ENCODE measurements at regions not wholly inside any gene's neighbourhood (a gene's known extent, or its start where the extent isn't known, plus 50 kb on each side); places are given as distances from the start of the nearest gene placed in this dataset.

DNA sequence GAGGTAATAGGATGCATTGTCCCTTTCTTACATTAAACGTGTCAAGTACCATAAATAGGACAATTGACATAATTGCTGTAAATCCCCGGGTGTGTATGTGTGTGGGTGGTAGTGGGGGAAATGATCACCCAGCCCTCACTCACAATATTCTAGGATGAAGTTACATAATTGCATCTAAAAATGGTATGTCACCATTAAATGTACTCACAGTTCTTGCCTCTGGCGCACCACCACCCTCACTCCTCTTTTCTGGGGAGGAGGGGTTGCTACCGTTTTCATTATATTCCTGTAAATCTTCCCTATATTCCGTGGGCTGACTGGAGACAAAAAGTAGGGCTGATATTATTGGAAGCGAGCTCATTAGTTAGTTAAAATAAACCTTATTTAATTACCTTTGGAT lies 563.8 kb downstream of the TLR4 start:
- WGBS (ENCODE audit: missing lambda C conversion rate) = 36% methylated on average over 6 of the region's 6 CpGs
- no peak for ATAC-seq
- no peak for DNase-seq (ENCODE audit: low read depth in 1 of 2, low spot score in 1 of 2)
- no peak for FAIRE-seq
- no peak overlapping the region for H3K27ac ChIP-seq
- H3K9me3 ChIP-seq = no peaks in the 10 kb centered on the region
- no peak overlapping the region for H3K4me2 ChIP-seq
- H3K4me3 ChIP-seq = no peak overlapping the region
- ChIA-PET CTCF (no interaction called here), POLR2A (no interaction called here)
- H3K4me1 ChIP-seq = peaks cover 16% of the 10 kb centered on the region; the same call in 2 of the 3 replicates
- TF ChIP-seq, protein P1, sequence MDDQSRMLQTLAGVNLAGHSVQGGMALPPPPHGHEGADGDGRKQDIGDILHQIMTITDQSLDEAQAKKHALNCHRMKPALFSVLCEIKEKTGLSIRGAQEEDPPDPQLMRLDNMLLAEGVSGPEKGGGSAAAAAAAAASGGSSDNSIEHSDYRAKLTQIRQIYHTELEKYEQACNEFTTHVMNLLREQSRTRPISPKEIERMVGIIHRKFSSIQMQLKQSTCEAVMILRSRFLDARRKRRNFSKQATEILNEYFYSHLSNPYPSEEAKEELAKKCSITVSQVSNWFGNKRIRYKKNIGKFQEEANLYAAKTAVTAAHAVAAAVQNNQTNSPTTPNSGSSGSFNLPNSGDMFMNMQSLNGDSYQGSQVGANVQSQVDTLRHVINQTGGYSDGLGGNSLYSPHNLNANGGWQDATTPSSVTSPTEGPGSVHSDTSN (IDR thresholded peaks at IDR 0.05) = no peak
- TF ChIP-seq, protein P2, sequence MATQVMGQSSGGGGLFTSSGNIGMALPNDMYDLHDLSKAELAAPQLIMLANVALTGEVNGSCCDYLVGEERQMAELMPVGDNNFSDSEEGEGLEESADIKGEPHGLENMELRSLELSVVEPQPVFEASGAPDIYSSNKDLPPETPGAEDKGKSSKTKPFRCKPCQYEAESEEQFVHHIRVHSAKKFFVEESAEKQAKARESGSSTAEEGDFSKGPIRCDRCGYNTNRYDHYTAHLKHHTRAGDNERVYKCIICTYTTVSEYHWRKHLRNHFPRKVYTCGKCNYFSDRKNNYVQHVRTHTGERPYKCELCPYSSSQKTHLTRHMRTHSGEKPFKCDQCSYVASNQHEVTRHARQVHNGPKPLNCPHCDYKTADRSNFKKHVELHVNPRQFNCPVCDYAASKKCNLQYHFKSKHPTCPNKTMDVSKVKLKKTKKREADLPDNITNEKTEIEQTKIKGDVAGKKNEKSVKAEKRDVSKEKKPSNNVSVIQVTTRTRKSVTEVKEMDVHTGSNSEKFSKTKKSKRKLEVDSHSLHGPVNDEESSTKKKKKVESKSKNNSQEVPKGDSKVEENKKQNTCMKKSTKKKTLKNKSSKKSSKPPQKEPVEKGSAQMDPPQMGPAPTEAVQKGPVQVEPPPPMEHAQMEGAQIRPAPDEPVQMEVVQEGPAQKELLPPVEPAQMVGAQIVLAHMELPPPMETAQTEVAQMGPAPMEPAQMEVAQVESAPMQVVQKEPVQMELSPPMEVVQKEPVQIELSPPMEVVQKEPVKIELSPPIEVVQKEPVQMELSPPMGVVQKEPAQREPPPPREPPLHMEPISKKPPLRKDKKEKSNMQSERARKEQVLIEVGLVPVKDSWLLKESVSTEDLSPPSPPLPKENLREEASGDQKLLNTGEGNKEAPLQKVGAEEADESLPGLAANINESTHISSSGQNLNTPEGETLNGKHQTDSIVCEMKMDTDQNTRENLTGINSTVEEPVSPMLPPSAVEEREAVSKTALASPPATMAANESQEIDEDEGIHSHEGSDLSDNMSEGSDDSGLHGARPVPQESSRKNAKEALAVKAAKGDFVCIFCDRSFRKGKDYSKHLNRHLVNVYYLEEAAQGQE (IDR thresholded peaks at IDR 0.05) = no peak

DNA sequence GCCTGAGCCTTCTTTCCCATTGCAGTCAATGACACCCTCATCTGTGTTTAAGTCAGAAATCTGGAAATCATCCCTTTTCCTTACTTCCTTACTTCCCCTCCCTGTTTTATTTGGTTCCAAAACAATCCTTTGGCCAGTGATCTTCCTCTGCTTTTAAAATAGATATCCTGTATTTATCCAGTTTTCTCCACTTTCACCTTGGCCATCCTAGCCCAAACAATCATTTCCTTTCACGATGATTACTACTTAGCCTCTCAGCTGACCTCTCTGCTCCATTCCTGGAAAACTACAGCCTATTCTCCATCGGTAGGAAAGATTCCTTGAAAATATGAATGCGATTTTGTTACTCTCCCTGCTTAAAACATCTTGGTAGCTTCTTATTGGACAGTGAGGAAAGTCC lies 565.4 kb downstream of the TLR4 start:
- FAIRE-seq (no peak), DNase-seq (ENCODE audit: low read depth in 1 of 2, low spot score in 1 of 2) (no peak), ATAC-seq (no peak)
- H3K4me2 ChIP-seq = no peak overlapping the region
- no peak overlapping the region for H3K4me3 ChIP-seq
- POLR2A ChIA-PET = no interaction called here
- CTCF ChIA-PET = no interaction called here
- no peak overlapping the region for H3K27ac ChIP-seq
- H3K9me3 ChIP-seq = no peaks in the 10 kb centered on the region
- peaks cover 22% of the 10 kb centered on the region; the same call in 2 of the 3 replicates for H3K4me1 ChIP-seq
- WGBS (ENCODE audit: missing lambda C conversion rate) = 29% methylated on average over 3 of the region's 3 CpGs
- no peak for TF ChIP-seq TP53 (CRISPR knock-in tag; IDR thresholded peaks at IDR 0.05)
- no peak for TF ChIP-seq EHF (CRISPR knock-in tag; IDR thresholded peaks at IDR 0.05)
- no peak for TF ChIP-seq KDM1A (IDR thresholded peaks at IDR 0.05; ENCODE audit: low read depth)
- no peak for TF ChIP-seq CHD4 (IDR thresholded peaks at IDR 0.05; ENCODE audit: borderline replicate concordance)
- no peak for TF ChIP-seq ESRRA (IDR thresholded peaks at IDR 0.05; ENCODE audit: borderline replicate concordance, low read length)

DNA sequence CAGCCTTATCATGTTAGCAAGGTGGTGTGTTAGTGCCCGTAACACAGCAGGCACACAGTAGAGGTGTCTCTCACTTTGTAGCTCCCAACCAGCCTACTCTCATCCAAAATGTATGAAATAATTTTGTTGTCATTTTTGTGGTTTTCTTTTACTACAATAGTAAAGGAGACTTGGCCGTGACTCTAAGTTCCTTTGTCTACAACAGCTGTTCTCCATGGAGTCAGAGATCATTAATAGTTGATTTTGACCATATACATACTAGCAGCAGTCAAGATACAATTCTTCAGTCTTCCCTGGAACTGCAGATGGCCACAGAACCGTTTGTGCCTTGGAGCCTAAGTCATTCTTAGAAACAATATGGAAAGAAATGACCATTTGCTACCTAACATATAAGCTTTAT lies 567.1 kb downstream of the TLR4 start:
- ATAC-seq (no peak), FAIRE-seq (no peak), DNase-seq (ENCODE audit: low read depth in 1 of 2, low spot score in 1 of 2) (no peak)
- Histone ChIP-seq H3K4me2 (no peak overlapping the region), H3K4me3 (no peak overlapping the region), H3K27ac (no peak overlapping the region), H3K4me1 (peaks cover 22% of the 10 kb centered on the region; the same call in 2 of the 3 replicates), H3K9me3 (no peaks in the 10 kb centered on the region)
- WGBS (ENCODE audit: missing lambda C conversion rate) = 44% methylated on average over 3 of the region's 3 CpGs
- CTCF ChIA-PET = interaction anchor here (1.0 kb wide), 1 partner anchor 40 kb away, joined by 3 read pairs; no protein-coding TSS in a partner anchor
- POLR2A ChIA-PET = no interaction called here
- no peak for TF ChIP-seq CHD4 (IDR thresholded peaks at IDR 0.05; ENCODE audit: borderline replicate concordance)
- no peak for TF ChIP-seq ESRRA (IDR thresholded peaks at IDR 0.05; ENCODE audit: borderline replicate concordance, low read length)
- TF ChIP-seq EP300 (IDR thresholded peaks at IDR 0.05) = no peak
- TF ChIP-seq BHLHE40 (IDR thresholded peaks at IDR 0.05; ENCODE audit: low read depth, low read length) = no peak
- TF ChIP-seq, protein P3, sequence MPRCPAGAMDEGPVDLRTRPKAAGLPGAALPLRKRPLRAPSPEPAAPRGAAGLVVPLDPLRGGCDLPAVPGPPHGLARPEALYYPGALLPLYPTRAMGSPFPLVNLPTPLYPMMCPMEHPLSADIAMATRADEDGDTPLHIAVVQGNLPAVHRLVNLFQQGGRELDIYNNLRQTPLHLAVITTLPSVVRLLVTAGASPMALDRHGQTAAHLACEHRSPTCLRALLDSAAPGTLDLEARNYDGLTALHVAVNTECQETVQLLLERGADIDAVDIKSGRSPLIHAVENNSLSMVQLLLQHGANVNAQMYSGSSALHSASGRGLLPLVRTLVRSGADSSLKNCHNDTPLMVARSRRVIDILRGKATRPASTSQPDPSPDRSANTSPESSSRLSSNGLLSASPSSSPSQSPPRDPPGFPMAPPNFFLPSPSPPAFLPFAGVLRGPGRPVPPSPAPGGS (IDR thresholded peaks at IDR 0.05) = no peak
- no peak for TF ChIP-seq NPAS2 (CRISPR knock-in tag; IDR thresholded peaks at IDR 0.05; ENCODE audit: borderline replicate concordance)
- TF ChIP-seq CBX2 (IDR thresholded peaks at IDR 0.05; ENCODE audit: borderline replicate concordance, low read depth) = no peak
- no peak for TF ChIP-seq POLR2AphosphoS2 (conservative IDR thresholded peaks at IDR 0.05; ENCODE audit: low read length)
- TF ChIP-seq EHF (CRISPR knock-in tag; IDR thresholded peaks at IDR 0.05) = no peak
- TF ChIP-seq HOXA7 (CRISPR knock-in tag; IDR thresholded peaks at IDR 0.05) = no peak
- TF ChIP-seq ZC3H11A (IDR thresholded peaks at IDR 0.05) = no peak
- TF ChIP-seq HDAC2 (IDR thresholded peaks at IDR 0.05) = no peak
- no peak for TF ChIP-seq TP53 (CRISPR knock-in tag; IDR thresholded peaks at IDR 0.05)
- TF ChIP-seq, protein P2 (IDR thresholded peaks at IDR 0.05) = no peak
- no peak for TF ChIP-seq KDM1A (IDR thresholded peaks at IDR 0.05; ENCODE audit: low read depth)
- TF ChIP-seq TFCP2L1 (CRISPR knock-in tag; IDR thresholded peaks at IDR 0.05) = no peak
- no peak for TF ChIP-seq POLR2A (IDR thresholded peaks at IDR 0.05; ENCODE audit: low read length)
- no peak for TF ChIP-seq HOXB13 (CRISPR knock-in tag; IDR thresholded peaks at IDR 0.05; ENCODE audit: low read depth)
- TF ChIP-seq, protein P4, sequence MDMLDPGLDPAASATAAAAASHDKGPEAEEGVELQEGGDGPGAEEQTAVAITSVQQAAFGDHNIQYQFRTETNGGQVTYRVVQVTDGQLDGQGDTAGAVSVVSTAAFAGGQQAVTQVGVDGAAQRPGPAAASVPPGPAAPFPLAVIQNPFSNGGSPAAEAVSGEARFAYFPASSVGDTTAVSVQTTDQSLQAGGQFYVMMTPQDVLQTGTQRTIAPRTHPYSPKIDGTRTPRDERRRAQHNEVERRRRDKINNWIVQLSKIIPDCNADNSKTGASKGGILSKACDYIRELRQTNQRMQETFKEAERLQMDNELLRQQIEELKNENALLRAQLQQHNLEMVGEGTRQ (IDR thresholded peaks at IDR 0.05) = no peak
- TF ChIP-seq, protein P1 (IDR thresholded peaks at IDR 0.05) = no peak

Data from A549 (cell line).